ENCODE measurements at regions not wholly inside any gene's neighbourhood (a gene's known extent, or its start where the extent isn't known, plus 50 kb on each side); places are given as distances from the start of the nearest gene placed in this dataset.

DNA sequence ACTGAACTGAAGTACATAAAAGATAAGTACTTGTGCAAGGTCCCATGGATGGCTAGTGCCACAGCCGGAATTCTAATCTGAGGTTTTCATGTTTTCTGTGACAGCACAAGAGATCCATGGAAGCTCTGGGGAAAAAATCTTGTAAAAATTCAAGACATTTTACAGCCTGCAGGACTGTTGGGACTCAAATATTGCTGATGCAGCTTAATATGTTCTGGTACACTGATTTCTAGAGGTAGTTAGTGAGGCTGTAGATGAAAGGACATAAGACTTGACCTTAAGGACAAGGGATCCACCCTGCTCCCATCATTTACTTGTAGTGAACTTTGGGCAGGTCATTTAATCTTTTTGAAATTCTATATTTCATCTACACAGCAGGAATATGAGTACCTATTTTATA, 390.4 kb downstream of the TLE4 start:
- no peak for DNase-seq (ENCODE audit: low read depth)

GRCh38 chr9:79955300-79955699, 383.5 kb downstream of the TLE4 start:
- no peak for DNase-seq (ENCODE audit: low read depth)

- DNase-seq (ENCODE audit: low read depth), result no peak
These were observed 382.1 kb downstream of the TLE4 start for GRCh38 chr9:79953908-79954307.

DNA sequence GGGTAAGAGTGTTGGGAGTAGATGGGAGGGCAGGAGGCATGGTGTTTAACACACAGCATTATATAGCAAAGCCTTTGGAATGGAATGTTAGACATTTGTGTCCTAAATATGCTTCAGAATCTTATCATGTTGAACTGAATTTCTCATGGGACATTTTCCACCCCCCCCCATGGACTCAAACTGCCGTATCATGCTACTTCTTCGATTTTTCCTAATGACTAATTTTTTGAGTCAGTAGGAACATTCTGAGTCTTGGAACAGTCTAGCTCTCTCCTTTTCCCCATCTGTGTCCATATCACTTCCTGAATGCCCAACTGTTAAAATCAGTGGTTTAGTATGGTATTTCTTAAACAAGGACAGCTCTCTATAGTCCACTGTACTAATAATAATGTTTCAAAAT, 380.6 kb downstream of the TLE4 start:
- DNase-seq (ENCODE audit: low read depth), result no peak

DNA sequence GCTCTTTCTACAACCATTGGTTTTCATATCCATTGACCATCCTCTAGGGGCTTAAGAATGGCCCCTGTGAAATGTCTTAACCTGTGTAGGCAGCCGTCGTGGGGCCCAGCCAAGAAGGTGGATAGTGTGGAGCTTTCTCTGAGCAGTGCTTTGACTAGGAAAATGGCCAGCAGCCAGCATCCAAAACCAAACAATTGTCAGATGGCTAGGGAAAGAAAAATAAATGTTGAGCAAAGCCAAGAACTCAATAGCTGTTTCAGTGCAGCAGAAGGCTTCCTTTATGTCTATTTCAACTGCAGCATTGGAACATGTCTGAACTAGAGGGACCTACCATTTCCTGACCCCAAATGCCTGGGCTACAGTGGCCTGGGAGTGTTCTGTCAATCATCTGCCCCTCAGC, 374.9 kb downstream of the TLE4 start:
- DNase-seq (ENCODE audit: low read depth), result no peak

DNA sequence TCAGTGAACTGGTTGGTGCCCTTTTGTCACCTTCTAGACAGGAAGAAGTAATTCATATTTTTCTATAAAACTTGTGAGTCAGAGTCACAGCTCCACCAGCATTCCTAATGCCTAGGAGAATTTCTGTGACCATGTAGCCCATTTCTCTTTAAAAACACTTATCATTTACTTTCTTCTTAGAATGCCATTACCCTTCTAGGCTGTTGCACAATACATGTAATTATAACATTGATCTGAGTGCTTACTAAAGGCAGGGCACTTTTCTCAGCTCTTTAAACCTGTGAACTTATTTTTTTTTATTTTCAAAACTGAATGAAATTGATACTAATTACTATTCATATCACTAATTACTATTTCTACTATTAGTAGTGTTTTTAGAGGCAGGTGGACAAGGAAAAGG, 373.7 kb downstream of the TLE4 start:
- DNase-seq (ENCODE audit: low read depth), result peak; percentile 13

DNA sequence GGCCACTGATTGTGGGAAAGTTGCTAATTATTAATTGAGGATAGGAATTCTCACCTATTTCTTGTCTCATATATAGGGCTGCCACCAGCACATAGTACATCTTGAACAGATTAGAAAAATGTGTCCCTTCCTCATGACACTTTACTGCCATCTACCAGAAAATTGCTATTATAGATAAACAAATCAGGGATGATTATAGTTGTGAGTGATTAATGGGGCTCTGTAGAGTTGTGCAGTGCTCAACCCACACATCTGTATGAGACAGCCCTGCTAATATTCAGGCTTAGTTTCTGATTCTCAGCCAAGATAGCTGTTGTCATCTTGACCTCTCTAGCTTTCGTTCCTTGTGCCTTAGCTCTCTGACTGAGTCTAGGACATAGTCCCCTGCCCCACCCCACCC, 373.3 kb downstream of the TLE4 start:
- no peak for DNase-seq (ENCODE audit: low read depth)

DNA sequence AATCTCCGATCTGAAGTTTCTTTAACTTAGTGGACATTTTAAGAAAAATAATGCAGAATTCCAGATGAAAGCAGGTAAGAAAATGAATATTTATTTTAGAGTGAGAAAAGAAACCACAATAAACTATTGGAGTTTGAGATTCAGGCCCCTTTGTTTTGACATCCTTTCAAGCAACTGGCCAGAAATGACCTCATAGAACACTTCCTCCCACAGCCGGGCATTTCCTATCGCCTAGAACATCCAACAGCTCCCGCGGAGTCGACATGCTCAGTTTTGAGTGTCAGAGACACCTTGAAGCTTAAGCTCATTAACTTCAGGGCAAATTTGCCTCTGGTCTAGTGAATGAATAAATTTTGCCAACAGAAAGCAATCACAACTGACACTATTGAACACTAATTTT, 369.2 kb downstream of the TLE4 start:
- DNase-seq (ENCODE audit: low read depth), result no peak

DNA sequence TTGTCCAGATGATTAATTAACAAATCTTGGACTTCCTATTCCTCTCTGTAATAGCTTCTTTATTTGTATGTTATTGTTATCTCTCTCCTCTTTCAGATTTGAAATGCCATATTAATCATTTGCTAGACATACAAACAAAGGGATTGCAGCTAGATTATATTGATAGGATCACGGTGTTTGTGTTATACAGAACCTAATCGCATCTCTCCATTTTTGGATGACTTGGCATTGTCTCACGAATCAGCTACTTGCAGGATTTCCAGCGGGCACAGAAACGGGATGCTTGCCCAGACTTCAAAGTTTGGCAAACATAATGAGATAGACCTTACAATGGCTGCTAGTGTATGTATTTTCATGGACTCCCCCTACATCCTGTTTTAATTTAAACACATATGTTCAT, 368.1 kb downstream of the TLE4 start:
- DNase-seq (ENCODE audit: low read depth), result no peak

GRCh38 chr9:79936336-79936735, 364.6 kb downstream of the TLE4 start:
- no peak for DNase-seq (ENCODE audit: low read depth)

DNA sequence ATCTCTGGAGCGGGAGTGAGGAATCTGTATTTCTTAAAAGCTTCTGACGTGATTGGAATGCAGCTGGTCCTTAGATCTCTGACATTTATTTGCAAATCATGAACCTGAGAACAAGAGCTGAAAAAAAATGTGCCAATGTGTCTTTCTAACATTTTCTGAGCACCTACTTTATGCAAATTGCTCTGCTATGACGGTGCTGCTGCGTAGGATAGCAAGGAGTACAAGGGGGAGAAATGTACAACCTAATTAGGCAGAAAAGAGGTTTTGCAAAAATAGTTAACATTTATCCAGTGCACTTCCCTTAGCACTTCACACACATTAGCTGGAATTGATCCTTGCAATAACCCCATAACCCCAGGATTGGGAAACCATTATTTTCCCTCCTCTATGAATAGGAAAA, 357.5 kb downstream of the TLE4 start:
- no peak for DNase-seq (ENCODE audit: low read depth)

DNA sequence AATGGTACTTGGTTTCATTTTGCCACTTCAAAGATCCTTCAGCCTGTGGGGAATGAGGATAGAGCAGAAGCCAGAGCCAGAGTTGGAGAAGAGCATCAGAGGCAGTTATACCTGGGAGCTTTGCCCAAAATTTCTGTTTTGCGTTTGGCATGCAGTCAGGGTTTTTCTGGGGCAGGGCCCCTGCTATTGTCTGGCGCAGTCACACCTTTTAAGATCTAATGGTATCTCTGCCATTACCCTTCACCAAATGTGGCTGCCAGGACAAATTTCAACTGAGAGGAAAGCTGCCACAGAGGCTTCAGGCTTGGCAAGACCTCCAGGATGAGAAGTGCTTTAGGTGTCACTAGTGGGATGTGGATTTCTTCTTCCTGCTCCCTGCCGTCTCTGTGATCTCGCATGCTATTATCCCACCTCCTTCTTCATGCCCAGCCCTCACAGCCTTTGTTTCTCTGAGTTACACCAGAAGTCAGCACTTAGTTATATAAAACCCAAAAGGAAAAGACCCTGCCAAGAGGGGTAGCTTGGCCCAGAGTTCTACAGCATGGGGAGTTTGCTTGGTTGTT, 357.0 kb downstream of the TLE4 start:
- no peak for DNase-seq (ENCODE audit: low read depth)

- peak; percentile 67 for DNase-seq (ENCODE audit: low read depth)
These were observed 353.6 kb downstream of the TLE4 start for GRCh38 chr9:79925326-79925725.

DNA sequence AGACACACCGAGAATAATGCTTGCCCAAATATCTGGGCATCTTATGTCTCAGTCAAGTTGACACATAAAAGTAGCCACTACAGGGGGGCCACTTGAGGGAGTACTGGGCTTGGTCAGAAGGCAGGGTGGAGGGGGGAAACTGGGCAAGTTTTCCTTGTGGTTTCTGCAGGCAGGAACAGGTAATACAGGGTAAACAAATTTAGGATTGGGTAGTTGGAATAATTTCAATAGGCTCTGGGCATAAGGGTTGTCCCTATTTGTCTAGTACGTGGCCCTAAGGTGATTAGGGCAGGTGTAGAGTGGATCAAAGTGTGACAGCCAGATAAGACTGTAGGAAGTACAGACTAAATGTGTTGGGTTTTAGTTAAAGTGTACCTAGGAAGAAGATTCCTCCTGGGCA, 353.1 kb downstream of the TLE4 start:
- DNase-seq (ENCODE audit: low read depth), result no peak

- no peak for DNase-seq (ENCODE audit: low read depth)
These were observed 345.7 kb downstream of the TLE4 start for GRCh38 chr9:79917421-79917820.

GRCh38 chr9:79913867-79914266, 342.1 kb downstream of the TLE4 start:
- DNase-seq (ENCODE audit: low read depth), result no peak

DNA sequence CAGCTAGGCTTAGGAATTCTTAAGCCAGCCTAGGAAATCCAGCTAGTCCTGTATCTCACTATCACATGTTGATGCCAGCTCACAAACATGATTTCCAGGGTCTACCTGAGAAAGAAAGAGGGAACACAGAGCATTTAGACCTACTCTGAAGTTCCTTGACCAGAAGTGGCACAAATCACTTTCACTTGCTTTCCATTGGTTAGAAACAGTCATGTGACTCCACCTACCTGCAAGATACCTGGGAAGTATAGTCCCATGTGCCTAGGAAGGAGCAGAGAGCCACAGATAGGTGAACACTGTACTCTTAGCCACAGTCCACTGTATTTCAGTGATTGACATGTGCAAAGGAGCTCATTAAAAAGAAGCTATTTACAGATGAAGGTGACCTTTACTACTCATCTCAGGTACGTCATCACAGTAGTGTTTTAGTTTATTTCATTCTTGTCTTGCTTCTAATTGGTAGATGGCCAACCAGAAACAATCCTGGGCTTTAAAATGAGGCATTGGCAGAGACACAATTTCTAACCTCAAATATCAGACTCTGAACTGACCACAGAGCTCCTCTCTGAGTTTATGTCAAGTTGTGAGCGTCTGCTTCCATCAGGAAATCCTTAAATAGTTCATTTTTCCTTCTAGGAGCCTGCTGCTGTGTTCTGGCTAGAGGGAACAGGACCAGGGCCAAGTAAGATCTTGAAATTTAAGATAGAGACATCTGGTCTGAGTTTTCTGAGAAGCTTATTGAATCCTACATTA, 340.7 kb downstream of the TLE4 start:
- DNase-seq (ENCODE audit: low read depth), result no peak

DNA sequence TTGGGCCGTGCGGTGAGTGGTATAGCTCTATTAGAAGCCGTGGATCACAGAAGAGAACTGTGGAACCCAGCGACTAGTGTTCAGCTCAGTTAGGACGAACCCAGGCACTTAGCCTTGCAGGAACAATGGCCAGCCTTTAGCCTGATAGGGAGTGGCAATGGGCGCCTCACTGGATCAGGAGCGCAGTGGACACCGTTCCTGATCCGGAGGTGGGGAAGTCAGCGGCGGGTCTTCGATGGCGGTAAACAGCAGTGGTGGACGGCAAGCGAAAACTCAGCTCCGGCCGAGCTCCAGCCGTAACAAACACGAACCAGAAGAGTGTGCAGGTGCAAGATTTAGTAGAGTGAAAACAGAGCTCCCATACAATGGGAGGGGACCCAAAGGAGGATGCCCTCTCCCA, 340.0 kb downstream of the TLE4 start:
- DNase-seq (ENCODE audit: low read depth), result no peak

DNA sequence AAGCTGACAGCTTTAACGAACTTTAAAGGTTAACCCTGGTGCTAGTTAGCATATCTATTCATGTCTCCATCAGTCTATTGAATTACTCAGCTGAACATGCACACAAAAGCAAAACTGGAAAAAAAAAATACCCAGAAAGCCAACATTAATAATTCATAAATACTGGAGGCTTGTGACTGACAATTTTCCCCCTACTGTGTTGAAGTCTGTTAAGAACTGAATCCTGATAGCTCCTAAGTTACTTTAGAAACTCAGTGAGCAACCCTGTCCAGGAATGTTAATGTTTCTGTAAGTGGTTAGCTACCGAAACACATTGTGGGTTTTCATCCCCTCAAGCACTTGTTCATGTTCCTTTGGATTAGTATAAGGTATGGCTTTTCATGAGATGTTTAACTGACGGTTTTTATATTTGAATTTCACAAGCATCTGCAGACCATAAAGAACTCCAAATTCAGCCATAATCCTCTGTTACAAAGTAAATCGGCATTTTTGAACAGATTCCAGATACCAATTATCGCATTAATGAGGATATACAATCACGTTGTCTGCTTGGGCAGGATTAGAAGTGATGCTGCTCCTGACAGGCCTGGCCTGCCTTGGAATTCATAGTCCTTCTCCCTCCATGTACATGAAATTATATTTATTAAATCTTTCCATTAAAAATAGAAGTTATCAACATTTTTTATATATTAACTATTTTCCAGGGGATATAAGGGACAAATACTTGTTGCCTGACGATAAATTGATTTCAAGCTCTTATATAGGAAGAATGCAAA, 331.2 kb downstream of the TLE4 start:
- peak; percentile 91 for DNase-seq (ENCODE audit: low read depth)

GRCh38 chr9:79900754-79901153, 329.0 kb downstream of the TLE4 start:
- DNase-seq (ENCODE audit: low read depth), result no peak

DNA sequence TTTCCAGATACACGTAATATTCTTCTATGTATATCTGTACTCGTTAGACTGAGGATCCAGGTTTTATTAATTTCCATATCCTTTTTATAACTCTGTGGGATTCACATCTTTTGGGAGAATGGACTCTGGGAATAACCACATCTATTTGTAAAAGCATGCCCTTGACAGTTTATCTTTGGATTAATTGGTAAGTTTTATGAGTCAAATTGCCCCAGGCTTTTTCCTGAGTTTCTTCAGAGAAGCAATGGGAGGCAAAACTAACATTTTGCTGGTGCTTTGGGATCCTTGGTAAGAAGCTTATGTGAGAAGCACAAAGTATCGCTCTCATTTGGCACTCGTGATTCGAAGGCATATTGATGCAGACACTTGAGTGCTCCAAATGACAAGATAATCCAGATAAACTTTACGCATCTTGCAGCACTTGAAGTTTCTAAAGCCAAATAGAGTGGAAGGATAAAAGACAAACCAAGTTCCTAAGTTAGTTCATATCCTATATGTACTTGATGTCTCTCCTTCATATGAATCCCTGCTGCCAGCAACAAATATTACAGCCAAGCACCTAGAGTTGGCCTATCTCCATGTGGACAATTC, 324.7 kb downstream of the TLE4 start:
- DNase-seq (ENCODE audit: low read depth), result peak; percentile 58

DNA sequence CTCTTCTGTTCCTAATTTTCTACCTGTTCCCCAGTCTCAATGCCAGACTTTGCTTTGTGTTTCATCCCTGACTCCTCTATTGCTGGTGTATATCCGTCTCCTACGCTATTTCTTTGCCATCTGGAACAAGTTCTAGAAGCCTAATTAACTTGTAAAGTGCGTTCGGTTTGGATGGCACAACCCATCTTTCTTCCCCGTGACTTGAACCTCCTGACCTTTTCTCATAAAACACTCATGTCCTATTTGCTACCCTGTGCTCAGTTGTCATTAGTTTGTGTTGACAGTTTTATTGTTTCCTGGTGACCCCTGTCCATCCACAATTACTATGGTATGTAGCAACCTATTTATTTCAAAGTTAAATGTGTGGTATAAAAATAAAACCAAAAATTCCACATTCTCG, 323.5 kb downstream of the TLE4 start:
- DNase-seq (ENCODE audit: low read depth), result no peak

DNA sequence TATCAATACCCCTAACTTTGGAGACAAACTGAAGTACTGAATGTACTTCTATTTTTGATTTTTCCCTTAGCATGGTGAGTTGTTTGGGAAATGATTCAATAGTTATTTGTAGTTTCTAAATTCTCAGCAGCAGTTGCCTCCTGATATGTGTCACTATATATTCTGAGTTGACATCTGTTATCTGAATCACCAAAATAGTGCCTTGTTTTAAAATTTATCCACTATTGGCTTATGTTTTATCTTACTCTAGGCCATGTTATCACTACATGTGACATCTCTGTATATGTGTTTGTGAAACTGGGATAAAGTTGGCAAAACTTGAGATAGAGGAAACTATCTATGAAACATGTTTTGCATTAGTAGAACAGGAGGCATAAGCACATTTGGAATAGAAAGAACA, 317.6 kb downstream of the TLE4 start:
- no peak for DNase-seq (ENCODE audit: low read depth)

Data from renal cortical epithelial cell (primary cell).